H54 (cell line): ENCODE measurements at regions not wholly inside any gene's neighbourhood (a gene's known extent, or its start where the extent isn't known, plus 50 kb on each side); places are given as distances from the start of the nearest gene placed in this dataset.

ENCODE experiments used
- DNase-seq: peaks from one replicate; pipeline ENCODE4 v3.0.0; 2011; ENCODE audit warnings: low spot score, mixed read lengths; ENCODE audit not compliant: insufficient read length
- FAIRE-seq: peaks from 3 replicates; lab custom pipeline; 2011; peaks lifted over from hg19 to GRCh38; lab: Jason Lieb, UNC
- POLR2A ChIP-seq: IDR thresholded peaks from 2 replicates; pipeline ENCODE4 v1.6.1; 2011; ENCODE audit warnings: low read depth, mild to moderate bottlenecking, low read length

- no peak for DNase-seq
- TF ChIP-seq POLR2A = no peak
- no peak for FAIRE-seq
Observed at GRCh38 chr17:71302721-71303549, 817.9 kb upstream of the SOX9 start.

DNA sequence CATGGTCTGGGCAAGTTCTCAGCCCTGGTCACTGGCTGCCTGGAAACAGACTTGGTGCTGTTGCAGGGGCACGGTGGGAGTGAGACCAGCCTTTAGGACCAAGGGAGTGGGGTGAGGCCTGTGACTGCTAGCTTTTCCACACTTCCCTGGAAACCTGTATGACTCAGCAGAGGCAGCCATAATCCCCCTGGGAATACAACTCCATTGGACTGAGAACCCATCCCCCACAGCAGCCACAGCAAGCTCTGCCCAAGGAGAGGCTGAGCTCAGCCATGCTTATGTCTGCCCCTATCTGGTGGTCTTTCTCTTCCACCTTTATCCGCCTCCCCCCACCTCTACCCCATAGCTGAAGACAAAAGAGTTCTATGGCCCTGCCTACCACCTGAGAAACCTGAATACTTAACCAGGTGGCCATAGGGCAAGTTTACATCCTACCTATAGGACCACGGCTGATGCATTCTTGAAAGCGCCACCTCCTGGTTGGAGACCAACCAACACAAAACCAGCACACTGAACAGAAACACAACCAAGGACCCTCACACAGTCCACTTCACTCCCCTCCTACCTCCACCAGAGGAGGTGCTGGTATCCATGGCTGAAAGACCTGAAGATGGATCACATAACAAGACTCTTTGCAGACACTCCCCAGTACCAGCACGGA lies 816.2 kb upstream of the SOX9 start:
- FAIRE-seq (no peak), DNase-seq (no peak)

DNA sequence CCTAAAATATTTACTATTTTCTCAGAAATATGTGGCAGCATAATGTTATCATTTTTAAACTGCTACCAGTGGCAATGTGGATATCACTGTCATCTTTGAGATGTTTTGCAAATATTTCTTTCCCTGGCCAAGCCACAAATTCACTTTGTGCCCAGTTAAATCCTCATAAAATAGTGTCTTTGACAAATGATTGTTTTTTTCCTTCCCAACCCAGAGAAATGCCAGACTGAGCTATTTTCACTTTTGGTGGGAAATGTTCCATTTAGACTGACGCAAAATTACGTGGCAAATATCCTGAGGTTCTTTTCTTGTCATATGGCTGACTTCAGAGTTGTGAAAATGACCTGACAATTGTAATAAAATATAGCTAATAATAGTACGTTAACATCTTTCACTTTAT lies 807.0 kb upstream of the SOX9 start:
- TF ChIP-seq POLR2A = no peak
- FAIRE-seq = peak; percentile 33
- no peak for DNase-seq

More for the DNA sequence above, 816.2 kb upstream of the SOX9 start:
- no peak for TF ChIP-seq POLR2A

DNA sequence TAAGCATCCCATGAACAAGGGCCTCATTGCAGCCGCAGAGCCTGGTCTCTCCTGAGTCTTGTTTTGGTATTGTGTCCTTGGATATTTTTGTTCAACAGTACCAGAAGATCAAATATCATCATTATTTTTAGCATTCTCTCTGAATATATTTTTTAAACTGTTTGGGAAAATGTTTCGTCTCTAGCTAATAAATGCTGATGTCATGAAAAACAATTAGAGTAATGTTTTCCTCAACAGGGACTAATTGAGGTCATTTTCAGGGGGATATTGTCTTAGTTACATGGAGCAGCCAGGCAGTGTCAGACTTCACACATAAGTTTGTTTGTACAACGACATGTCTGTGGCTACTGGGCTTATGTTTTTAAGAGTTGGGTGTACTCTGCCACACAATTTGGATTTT lies 805.3 kb upstream of the SOX9 start:
- DNase-seq = no peak
- FAIRE-seq = no peak
- no peak for TF ChIP-seq POLR2A

- TF ChIP-seq POLR2A = no peak
- FAIRE-seq (no peak), DNase-seq (no peak)
Observed at GRCh38 chr17:71316176-71316897, 804.5 kb upstream of the SOX9 start.

GRCh38 chr17:71320009-71320796 lies 800.6 kb upstream of the SOX9 start:
- FAIRE-seq = no peak
- no peak for TF ChIP-seq POLR2A
- DNase-seq = no peak

- TF ChIP-seq POLR2A = no peak
- DNase-seq = no peak
- FAIRE-seq = no peak
Observed at GRCh38 chr17:71325117-71325516, 795.7 kb upstream of the SOX9 start.

DNA sequence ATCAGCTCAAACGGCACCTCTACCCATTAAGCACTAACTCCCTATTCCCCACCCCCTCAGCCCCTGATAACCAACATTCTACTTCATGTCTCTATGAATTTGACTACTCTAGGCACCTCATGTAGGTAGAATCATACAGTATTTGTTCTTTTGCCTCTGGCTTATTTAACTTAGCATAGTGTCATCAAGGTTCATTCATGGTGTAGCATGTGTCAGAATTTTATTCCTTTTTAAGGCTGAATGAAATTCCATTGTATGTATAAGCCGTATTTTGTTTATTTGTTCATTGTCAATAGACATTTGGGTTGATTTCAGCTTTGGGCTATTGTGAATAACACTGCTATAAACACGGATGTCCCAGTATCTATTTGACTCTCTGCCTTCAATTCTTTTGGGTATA lies 794.9 kb upstream of the SOX9 start:
- DNase-seq (no peak), FAIRE-seq (no peak)
- no peak for TF ChIP-seq POLR2A

- no peak for TF ChIP-seq POLR2A
- FAIRE-seq = peak; percentile 23
Observed at GRCh38 chr17:71327376-71328059, 793.3 kb upstream of the SOX9 start.

GRCh38 chr17:71329310-71330098 lies 791.3 kb upstream of the SOX9 start:
- TF ChIP-seq POLR2A = no peak
- FAIRE-seq (no peak), DNase-seq (no peak)

More at GRCh38 chr17:71327376-71328059, 793.3 kb upstream of the SOX9 start:
- no peak for DNase-seq

- DNase-seq (no peak), FAIRE-seq (no peak)
- TF ChIP-seq POLR2A = no peak
Observed at GRCh38 chr17:71330099-71330375, 790.8 kb upstream of the SOX9 start.

- no peak for TF ChIP-seq POLR2A
- FAIRE-seq = no peak
- DNase-seq = no peak
Observed at GRCh38 chr17:71331754-71332325, 789.0 kb upstream of the SOX9 start.
